Epithelial cell of esophagus (primary cell): ENCODE measurements at regions not wholly inside any gene's neighbourhood (a gene's known extent, or its start where the extent isn't known, plus 50 kb on each side); places are given as distances from the start of the nearest gene placed in this dataset.
A peak's percentile ranks its signal among the peaks of the same experiment; 100 is the strongest.

Experiments used
- DNase-seq: peaks from one replicate; pipeline ENCODE4 v3.0.0; 2010; ENCODE audit warnings: low read depth
- H3K4me3 ChIP-seq: 2 replicates; pipeline ENCODE4 v1.5.1; 2011; ENCODE audit warnings: mild to moderate bottlenecking, low read length, control low read depth
- TF ChIP-seq, protein P1 (sequence below): IDR thresholded peaks from 2 replicates; pipeline ENCODE4 v1.5.1; 2011; ENCODE audit warnings: low read depth, mild to moderate bottlenecking, low read length, control low read depth, inconsistent platforms; ENCODE audit not compliant: insufficient read depth; ENCODE audit errors: missing control alignments

DNA sequence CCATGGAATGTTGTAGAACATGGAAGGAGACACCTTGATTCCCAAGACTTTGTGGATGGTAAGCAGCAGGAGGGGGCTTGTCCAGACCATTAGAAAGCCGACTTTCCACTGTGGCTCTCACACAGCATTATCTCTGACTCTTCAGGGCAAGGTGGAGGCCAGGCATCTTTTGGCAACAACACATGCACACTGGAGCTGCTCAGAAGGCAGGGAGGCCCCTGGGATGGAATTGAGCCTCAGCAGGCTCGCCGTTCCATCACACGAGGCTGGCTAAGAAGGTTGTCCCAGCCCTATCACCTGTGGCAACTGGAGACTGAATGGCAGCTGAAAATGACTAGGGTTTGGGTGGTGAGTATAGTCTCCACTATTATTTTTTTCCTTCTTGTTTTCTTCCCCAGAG is 76.3 kb upstream of the TMEM45B start:
- TF ChIP-seq, protein P1, sequence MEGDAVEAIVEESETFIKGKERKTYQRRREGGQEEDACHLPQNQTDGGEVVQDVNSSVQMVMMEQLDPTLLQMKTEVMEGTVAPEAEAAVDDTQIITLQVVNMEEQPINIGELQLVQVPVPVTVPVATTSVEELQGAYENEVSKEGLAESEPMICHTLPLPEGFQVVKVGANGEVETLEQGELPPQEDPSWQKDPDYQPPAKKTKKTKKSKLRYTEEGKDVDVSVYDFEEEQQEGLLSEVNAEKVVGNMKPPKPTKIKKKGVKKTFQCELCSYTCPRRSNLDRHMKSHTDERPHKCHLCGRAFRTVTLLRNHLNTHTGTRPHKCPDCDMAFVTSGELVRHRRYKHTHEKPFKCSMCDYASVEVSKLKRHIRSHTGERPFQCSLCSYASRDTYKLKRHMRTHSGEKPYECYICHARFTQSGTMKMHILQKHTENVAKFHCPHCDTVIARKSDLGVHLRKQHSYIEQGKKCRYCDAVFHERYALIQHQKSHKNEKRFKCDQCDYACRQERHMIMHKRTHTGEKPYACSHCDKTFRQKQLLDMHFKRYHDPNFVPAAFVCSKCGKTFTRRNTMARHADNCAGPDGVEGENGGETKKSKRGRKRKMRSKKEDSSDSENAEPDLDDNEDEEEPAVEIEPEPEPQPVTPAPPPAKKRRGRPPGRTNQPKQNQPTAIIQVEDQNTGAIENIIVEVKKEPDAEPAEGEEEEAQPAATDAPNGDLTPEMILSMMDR = no peak
- no peak overlapping the region for H3K4me3 ChIP-seq
- DNase-seq = no peak

DNA sequence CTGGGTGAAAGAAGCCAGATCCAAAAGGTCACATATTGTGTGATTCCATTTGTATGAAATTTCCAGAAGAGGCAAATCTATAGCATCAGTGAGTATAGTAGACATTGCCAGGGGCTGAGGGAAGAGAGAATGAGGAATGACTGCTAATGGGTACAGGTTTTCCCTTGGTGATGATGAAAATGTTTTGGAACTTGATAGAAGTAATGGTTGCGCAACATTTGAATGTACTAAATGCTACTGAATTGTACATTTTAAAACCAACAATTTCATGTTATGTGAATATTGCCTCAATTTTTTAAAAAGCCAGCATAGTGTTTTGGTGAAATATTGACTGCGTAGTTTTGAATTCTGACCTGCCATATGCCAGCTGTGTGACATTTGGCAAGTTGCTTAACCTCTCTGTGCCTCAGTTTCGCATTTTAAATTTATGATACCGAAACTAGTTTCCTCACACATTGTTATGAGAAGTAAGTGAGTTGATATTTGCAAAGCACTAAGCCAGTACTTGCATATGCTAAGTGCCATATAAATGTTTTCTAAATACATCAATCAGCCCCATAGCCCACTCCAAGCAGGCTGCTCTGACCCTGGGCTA is 75.4 kb upstream of the TMEM45B start:
- no peak overlapping the region for H3K4me3 ChIP-seq
- DNase-seq = no peak
- TF ChIP-seq, protein P1 = no peak

DNA sequence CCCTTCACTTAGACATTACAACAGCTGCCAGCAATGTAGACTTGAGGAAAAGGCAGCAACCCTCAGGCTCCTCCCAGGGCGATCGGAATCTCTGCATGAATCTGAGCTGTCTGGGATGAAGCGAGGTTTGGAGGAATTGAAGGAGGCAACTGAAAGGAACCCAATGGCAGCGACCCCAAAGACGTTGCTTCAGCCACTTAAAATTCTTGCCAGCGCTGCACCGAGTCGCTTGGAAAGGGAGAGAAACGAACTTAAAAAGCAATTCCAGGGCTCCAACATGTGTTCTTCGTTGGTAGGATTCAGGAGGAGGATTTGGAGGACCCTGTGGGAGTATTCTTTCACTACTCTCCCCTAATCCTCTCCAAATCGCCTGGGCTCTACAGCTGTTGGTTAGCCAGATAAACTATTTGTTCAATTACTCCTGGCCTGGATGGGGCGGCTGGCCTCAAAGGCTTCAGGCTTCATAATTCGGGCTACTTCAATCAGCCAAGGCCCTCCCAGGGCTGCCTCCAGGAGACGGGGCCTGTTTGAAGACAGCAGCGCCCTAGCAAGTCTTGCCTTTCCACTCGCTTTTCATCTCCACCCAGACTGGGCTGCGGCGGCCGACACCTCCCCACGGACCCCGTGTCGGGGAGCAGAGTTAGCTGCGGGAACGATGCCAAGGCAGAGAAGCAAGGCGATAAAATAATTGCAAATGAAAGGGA is 72.4 kb upstream of the TMEM45B start:
- TF ChIP-seq, protein P1 = no peak
- no peak overlapping the region for H3K4me3 ChIP-seq
- DNase-seq = no peak

DNA sequence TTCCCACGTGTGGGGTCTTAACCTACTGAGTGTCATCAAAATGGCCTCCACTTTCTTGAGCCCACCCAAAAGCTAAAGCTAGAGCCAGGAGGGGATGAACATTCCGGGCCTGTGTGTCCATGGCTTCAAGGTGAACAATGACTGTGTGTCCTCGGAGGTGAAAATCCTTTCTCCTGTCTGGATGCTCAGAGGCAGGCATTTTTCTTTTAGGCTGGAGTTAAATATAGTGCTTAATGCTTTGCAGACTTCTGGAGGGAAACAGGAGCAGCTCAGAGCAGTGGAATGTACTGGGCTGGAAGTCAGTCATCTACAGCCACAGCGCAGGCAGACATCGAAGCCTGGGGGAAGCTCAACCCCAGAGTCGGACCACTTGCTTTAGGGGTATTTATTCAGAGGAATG is 68.6 kb upstream of the TMEM45B start:
- TF ChIP-seq, protein P1 = no peak
- H3K4me3 ChIP-seq = no peak overlapping the region
- DNase-seq = no peak

DNA sequence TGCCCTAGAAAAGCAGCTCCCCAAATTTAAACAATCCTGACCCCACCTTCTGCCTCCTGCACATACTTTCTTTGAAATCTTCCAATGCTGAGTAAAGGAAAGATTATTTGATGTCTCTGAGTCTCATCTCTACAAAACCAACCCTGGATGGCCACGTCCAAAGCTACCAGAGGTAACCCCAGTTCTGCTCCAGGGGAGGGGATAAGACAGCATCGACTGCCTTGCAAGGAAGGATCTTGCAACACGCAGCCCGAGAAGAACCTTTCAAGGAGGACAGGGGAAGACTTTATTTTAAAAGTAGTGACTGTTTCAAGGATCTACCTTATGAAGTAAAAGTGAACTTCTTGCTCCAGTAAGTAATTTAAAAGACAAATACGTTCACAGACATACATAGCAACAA is 66.5 kb upstream of the TMEM45B start:
- DNase-seq = no peak
- H3K4me3 ChIP-seq = no peak overlapping the region
- TF ChIP-seq, protein P1 = no peak

DNA sequence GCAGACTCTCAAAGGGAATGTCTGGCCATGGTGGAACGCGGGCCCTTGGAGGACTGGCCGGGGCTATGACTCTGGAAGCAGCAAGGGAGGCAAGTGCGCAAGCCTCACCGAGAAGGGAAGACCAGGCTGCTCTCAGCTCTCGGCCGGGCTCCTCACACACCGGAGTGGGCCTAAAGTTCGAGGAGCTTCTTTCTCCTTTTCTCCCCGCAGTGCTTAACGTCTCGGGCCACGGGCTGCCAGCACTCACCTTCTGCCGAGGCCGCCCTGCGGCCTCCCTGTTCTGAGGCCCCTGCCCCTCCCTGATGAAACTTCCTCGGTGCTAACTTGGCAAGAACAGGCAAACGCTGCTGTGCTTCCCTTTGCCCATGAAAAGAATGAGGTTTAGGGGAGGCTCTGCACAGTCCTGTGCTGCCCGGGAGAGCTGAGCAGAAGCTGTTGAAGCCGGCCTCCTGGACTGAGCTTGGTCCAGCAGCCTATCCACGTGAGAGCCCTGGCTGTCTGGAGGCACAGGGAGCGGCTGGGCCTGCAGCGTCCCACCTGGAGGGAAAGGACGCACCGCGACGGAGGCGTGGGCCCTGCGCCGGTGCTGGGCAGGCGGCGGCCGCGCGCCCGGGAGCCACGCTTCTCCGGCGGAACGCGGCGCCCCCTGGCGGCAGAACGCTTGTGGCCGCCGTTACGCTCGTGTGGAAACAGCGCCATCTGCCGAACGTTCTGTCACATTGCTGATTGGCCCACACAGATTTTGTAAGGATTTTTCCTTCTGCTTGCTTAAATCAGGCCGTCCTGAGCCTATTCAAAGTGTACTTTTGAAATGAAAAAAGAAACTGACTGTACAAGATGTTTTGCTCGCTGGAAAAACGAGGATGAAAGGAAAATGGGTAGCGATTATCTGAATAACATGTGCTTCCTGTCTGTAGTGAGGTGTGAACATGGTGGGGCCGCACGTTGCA is 65.0 kb upstream of the TMEM45B start:
- H3K4me3 ChIP-seq = no peak overlapping the region
- DNase-seq = peak; percentile 78
- TF ChIP-seq, protein P1 = peak; percentile 82
